GM12873 (cell line): ENCODE measurements at regions not wholly inside any gene's neighbourhood (a gene's known extent, or its start where the extent isn't known, plus 50 kb on each side); places are given as distances from the start of the nearest gene placed in this dataset.

Experiments
- CTCF ChIP-seq: IDR thresholded peaks from 2 replicates; pipeline ENCODE4 v1.5.1; 2012; ENCODE audit warnings: low read depth, mild to moderate bottlenecking, moderate library complexity, low read length, control low read depth; ENCODE audit not compliant: insufficient read depth; ENCODE audit errors: missing control alignments

GRCh38 chr4:134999169-134999568, 797.6 kb upstream of the PABPC4L start:
- TF ChIP-seq CTCF = no peak

GRCh38 chr4:134961963-134962362, 760.4 kb upstream of the PABPC4L start:
- no peak for TF ChIP-seq CTCF

- TF ChIP-seq CTCF = no peak
Measured at GRCh38 chr4:134958862-134959261, 757.3 kb upstream of the PABPC4L start.

- no peak for TF ChIP-seq CTCF
Measured at GRCh38 chr4:134955059-134955458, 753.5 kb upstream of the PABPC4L start.

GRCh38 chr4:134952775-134953174, 751.2 kb upstream of the PABPC4L start:
- no peak for TF ChIP-seq CTCF

- no peak for TF ChIP-seq CTCF
Measured at GRCh38 chr4:134952305-134952704, 750.7 kb upstream of the PABPC4L start.

- no peak for TF ChIP-seq CTCF
Measured at GRCh38 chr4:134948110-134948642, 746.6 kb upstream of the PABPC4L start.
